ENCODE measurements at regions not wholly inside any gene's neighbourhood (a gene's known extent, or its start where the extent isn't known, plus 50 kb on each side); places are given as distances from the start of the nearest gene placed in this dataset.

DNA sequence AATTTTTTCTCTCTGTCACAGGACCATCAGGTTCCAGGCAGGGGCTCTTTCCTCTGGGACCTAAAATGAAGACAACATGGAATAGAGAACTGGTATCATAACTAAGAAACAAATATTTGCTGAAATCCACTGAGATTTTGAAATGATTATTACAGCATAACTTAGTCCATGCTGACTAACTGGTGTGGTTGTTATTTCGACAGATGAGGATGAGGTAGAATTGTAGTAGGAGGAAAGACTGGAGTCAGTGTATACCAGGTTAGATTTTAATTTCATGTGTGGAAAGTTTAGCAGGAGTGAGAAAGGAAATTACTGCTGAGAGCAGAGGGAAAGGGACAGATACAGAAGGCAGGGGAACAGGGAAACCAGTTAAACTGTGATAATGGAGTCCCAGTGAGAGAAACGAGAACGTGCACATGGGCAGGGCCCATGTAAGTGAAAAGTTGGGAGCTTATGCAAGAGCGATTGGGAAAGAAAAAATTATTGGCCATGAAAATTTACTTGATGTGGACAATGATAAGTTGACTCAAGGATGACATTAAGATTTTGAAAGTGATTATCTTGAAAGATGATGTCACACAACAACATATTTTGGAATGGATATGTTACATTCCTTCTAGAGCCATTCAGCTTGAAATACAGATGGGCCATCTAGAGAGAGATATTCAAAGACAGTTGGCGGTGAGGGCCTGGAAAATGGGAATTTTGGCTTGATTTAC, 98.7 kb upstream of the DDIT4L start:
- TF ChIP-seq NFRKB (IDR thresholded peaks at IDR 0.05): no peak
- TF ChIP-seq FOXA1 (IDR thresholded peaks at IDR 0.05): no peak
- TF ChIP-seq HDGF (IDR thresholded peaks at IDR 0.05; ENCODE audit: borderline replicate concordance): no peak
- TF ChIP-seq L3MBTL2 (conservative IDR thresholded peaks at IDR 0.05): no peak
- no peak for TF ChIP-seq TARDBP (IDR thresholded peaks at IDR 0.05)
- no peak for TF ChIP-seq FOXK2 (IDR thresholded peaks at IDR 0.05)
- TF ChIP-seq, protein P1, sequence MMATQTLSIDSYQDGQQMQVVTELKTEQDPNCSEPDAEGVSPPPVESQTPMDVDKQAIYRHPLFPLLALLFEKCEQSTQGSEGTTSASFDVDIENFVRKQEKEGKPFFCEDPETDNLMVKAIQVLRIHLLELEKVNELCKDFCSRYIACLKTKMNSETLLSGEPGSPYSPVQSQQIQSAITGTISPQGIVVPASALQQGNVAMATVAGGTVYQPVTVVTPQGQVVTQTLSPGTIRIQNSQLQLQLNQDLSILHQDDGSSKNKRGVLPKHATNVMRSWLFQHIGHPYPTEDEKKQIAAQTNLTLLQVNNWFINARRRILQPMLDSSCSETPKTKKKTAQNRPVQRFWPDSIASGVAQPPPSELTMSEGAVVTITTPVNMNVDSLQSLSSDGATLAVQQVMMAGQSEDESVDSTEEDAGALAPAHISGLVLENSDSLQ (IDR thresholded peaks at IDR 0.05): no peak
- no peak for TF ChIP-seq BHLHE40 (IDR thresholded peaks at IDR 0.05; ENCODE audit: borderline replicate concordance)
- no peak for TF ChIP-seq FOXM1 (IDR thresholded peaks at IDR 0.05; ENCODE audit: borderline replicate concordance)
- no peak for TF ChIP-seq SUZ12 (IDR thresholded peaks at IDR 0.05)
- no peak for TF ChIP-seq CTBP1 (IDR thresholded peaks at IDR 0.05; ENCODE audit: borderline replicate concordance)
- TF ChIP-seq ARNT (IDR thresholded peaks at IDR 0.05): no peak
- no peak for TF ChIP-seq ELF4 (IDR thresholded peaks at IDR 0.05)
